H1 (cell line): ENCODE measurements at regions not wholly inside any gene's neighbourhood (a gene's known extent, or its start where the extent isn't known, plus 50 kb on each side); places are given as distances from the start of the nearest gene placed in this dataset.
A peak's percentile ranks its signal among the peaks of the same experiment; 100 is the strongest.

Experiments
- CTCF ChIA-PET: fragments of 300-600 bp; sonication (Branson Sonifier 250); formaldehyde crosslinking; loops from one replicate; lab custom pipeline; 2021; ENCODE audit not compliant: partially characterized antibody; lab: Charles Lee
- POLR2A ChIA-PET: fragments of 300-600 bp; sonication (Branson Sonifier 250); formaldehyde crosslinking; loops from one replicate; lab custom pipeline; 2021; ENCODE audit warnings: inconsistent platforms; ENCODE audit not compliant: partially characterized antibody; lab: Charles Lee
- DNase-seq, 2 experiments: peaks; one replicate each; pipeline versions ENCODE4 v3.0.0 to v3.0.0-alpha.2; 2010 to 2022; ENCODE audit warnings: low spot score in 2 of 2, low read depth in 1 of 2, mixed read lengths in 1 of 2
- FAIRE-seq: peaks from 2 replicates; lab custom pipeline; 2011; peaks lifted over from hg19 to GRCh38; lab: Jason Lieb, UNC
- H2AFZ ChIP-seq: 2 replicates; pipeline ENCODE4 v1.8.1; 2012; ENCODE audit warnings: low read length, inconsistent platforms
- H2AK5ac ChIP-seq: 2 replicates; pipeline ENCODE4 v1.6.1; 2013; ENCODE audit warnings: low read depth, low read length
- H2BK120ac ChIP-seq: replicated peaks from 2 replicates; pipeline ENCODE3; 2013; ENCODE audit warnings: low read depth, low read length, inconsistent platforms
- H2BK12ac ChIP-seq: 2 replicates; pipeline ENCODE4 v1.6.1; 2013; ENCODE audit warnings: low read depth, low read length
- H2BK15ac ChIP-seq: 2 replicates; pipeline ENCODE4 v1.6.1; 2013; ENCODE audit warnings: low read length
- H2BK20ac ChIP-seq: 2 replicates; pipeline ENCODE4 v1.6.1; 2013; ENCODE audit warnings: low read length
- H2BK5ac ChIP-seq: 2 replicates; pipeline ENCODE4 v1.6.1; 2013; ENCODE audit warnings: low read depth, low read length
- H3K14ac ChIP-seq: 2 replicates; pipeline ENCODE4 v1.6.1; 2013; ENCODE audit warnings: inconsistent platforms; ENCODE audit not compliant: insufficient read length
- H3K18ac ChIP-seq: 2 replicates; pipeline ENCODE4 v1.6.1; 2013; ENCODE audit warnings: low read length; ENCODE audit errors: extremely low read depth
- H3K23ac ChIP-seq: 2 replicates; pipeline ENCODE4 v1.6.1; 2013; ENCODE audit warnings: inconsistent platforms; ENCODE audit not compliant: insufficient read length
- H3K23me2 ChIP-seq: 2 replicates; pipeline ENCODE4 v1.6.1; 2013; ENCODE audit warnings: low read depth, low read length
- H3K27ac ChIP-seq: 2 replicates; pipeline ENCODE4 v1.6.1; 2011; ENCODE audit warnings: low read depth, low read length, inconsistent platforms
- H3K27me3 ChIP-seq, 4 experiments: replicated peaks in 1 of 4; 1 replicate in 1 of 4; 2 replicates in 3 of 4; pipeline versions ENCODE4 v1.6.1 to v1.8.1; 2011 to 2013; ENCODE audit warnings: low read length in 3 of 4, mild to moderate bottlenecking in 3 of 4, inconsistent platforms in 2 of 4, mixed read lengths in 2 of 4, moderate library complexity in 1 of 4; ENCODE audit not compliant: control insufficient read depth in 3 of 4, insufficient read depth in 3 of 4; ENCODE audit errors: extremely low read depth in 1 of 4
- H3K36me3 ChIP-seq, 4 experiments: 2 replicates each; pipeline versions ENCODE4 v1.6.1 to v1.8.1; 2011 to 2013; ENCODE audit warnings: mild to moderate bottlenecking in 4 of 4, low read length in 3 of 4, moderate library complexity in 2 of 4, control low read depth in 1 of 4, inconsistent platforms in 1 of 4; ENCODE audit not compliant: insufficient read depth in 4 of 4, control insufficient read depth in 2 of 4
- H3K4ac ChIP-seq: replicated peaks from 2 replicates; pipeline ENCODE3; 2013; ENCODE audit warnings: low read length, low read depth, mixed read lengths, inconsistent platforms; ENCODE audit not compliant: insufficient read length
- H3K4me1 ChIP-seq, 4 experiments: replicated peaks in 1 of 4; 1 replicate in 1 of 4; 2 replicates in 3 of 4; pipeline versions ENCODE4 v1.6.1 to v1.8.1; 2011 to 2013; ENCODE audit warnings: low read length in 3 of 4, inconsistent platforms in 2 of 4, mixed read lengths in 1 of 4; ENCODE audit not compliant: insufficient read depth in 4 of 4, control insufficient read depth in 3 of 4
- H3K4me2 ChIP-seq, 2 experiments: 2 replicates each; pipeline versions ENCODE4 v1.6.1 to v1.8.1; 2011 to 2013; ENCODE audit warnings: low read depth in 2 of 2, low read length in 2 of 2, control low read depth in 1 of 2, inconsistent platforms in 1 of 2, mild to moderate bottlenecking in 1 of 2; ENCODE audit not compliant: insufficient read depth in 1 of 2
- H3K4me3 ChIP-seq, 4 experiments: fragments of 200-600, 300-600 bp in 1 of 4; sonication (generic), shearing (Covaris generic), sonication (Bioruptor Twin) in 1 of 4; 2 replicates each; pipeline versions ENCODE4 v1.5.1 to v1.8.1; 2011 to 2016; ENCODE audit warnings: low read length in 4 of 4, low read depth in 3 of 4, control low read depth in 2 of 4, inconsistent platforms in 2 of 4, mild to moderate bottlenecking in 2 of 4, mixed read lengths in 1 of 4, moderate library complexity in 1 of 4; ENCODE audit not compliant: insufficient read depth in 2 of 4; ENCODE audit errors: extremely low read depth in 1 of 4
- H3K56ac ChIP-seq: replicated peaks from 2 replicates; pipeline ENCODE3; 2013; ENCODE audit warnings: low read depth, mild to moderate bottlenecking, mixed read lengths, low read length, inconsistent platforms; ENCODE audit not compliant: insufficient read length
- H3K79me1 ChIP-seq: 2 replicates; pipeline ENCODE4 v1.6.1; 2013; ENCODE audit warnings: low read depth, low read length, control low read depth
- H3K79me2 ChIP-seq, 2 experiments: 2 replicates each; pipeline versions ENCODE4 v1.6.1 to v1.8.1; 2012 to 2013; ENCODE audit warnings: low read length in 2 of 2, mild to moderate bottlenecking in 2 of 2, inconsistent platforms in 1 of 2; ENCODE audit not compliant: insufficient read depth in 2 of 2, control insufficient read depth in 1 of 2
- H3K9ac ChIP-seq, 4 experiments: replicated peaks in 1 of 4; 1 replicate in 1 of 4; 2 replicates in 3 of 4; pipeline versions ENCODE4 v1.6.1 to v1.8.1; 2011 to 2013; ENCODE audit warnings: low read depth in 3 of 4, low read length in 3 of 4, control low read depth in 2 of 4, mild to moderate bottlenecking in 2 of 4, moderate library complexity in 2 of 4, inconsistent platforms in 1 of 4; ENCODE audit errors: extremely low read depth in 1 of 4
- H3K9me3 ChIP-seq, 2 experiments: 2 replicates each; pipeline versions ENCODE4 v1.6.1 to v1.8.1; 2012 to 2013; ENCODE audit warnings: mild to moderate bottlenecking in 2 of 2, moderate library complexity in 2 of 2, control low read depth in 1 of 2, inconsistent platforms in 1 of 2, low read depth in 1 of 2, low read length in 1 of 2, mixed read lengths in 1 of 2; ENCODE audit not compliant: insufficient read depth in 2 of 2
- H4K20me1 ChIP-seq, 2 experiments: replicated peaks in 1 of 2; 2 replicates each; pipeline versions ENCODE3 to v1.8.1; 2011 to 2013; ENCODE audit warnings: inconsistent platforms in 2 of 2, low read length in 2 of 2, mild to moderate bottlenecking in 1 of 2; ENCODE audit not compliant: insufficient read depth in 2 of 2, control insufficient read depth in 1 of 2
- H4K5ac ChIP-seq: 2 replicates; pipeline ENCODE4 v1.6.1; 2013; ENCODE audit warnings: low read length, low read depth, mixed read lengths, inconsistent platforms; ENCODE audit not compliant: insufficient read length
- H4K8ac ChIP-seq: 2 replicates; pipeline ENCODE4 v1.8.0; 2013; ENCODE audit warnings: mild to moderate bottlenecking, moderate library complexity, low read length, inconsistent platforms; ENCODE audit not compliant: insufficient read depth; ENCODE audit errors: extremely low read depth
- H4K91ac ChIP-seq: replicated peaks from 2 replicates; pipeline ENCODE3; 2013; ENCODE audit warnings: low read length, mixed read lengths, inconsistent platforms; ENCODE audit not compliant: insufficient read length
- BCL11A ChIP-seq, 2 experiments: IDR thresholded peaks; one replicate each; pipeline ENCODE4 v1.6.1; 2011; ENCODE audit warnings: low read depth in 2 of 2, low read length in 2 of 2, mild to moderate bottlenecking in 2 of 2
- CREB1 ChIP-seq: IDR thresholded peaks from 2 replicates; pipeline ENCODE4 v1.6.1; 2012; ENCODE audit warnings: inconsistent platforms
- FOSL1 ChIP-seq: IDR thresholded peaks from 2 replicates; pipeline ENCODE4 v1.6.1; 2011; ENCODE audit warnings: mild to moderate bottlenecking, low read depth, low read length, moderate library complexity; ENCODE audit not compliant: insufficient read depth
- JUND ChIP-seq: IDR thresholded peaks from 2 replicates; pipeline ENCODE4 v1.6.1; 2011; ENCODE audit warnings: mild to moderate bottlenecking, improper control_type of control experiment, low read length
- KDM5A ChIP-seq: fragments of 200-600 bp; IDR thresholded peaks from 2 replicates; pipeline ENCODE4 v1.7.1; 2012; ENCODE audit warnings: mild to moderate bottlenecking, low read length, inconsistent platforms, mixed read lengths
- MAFK ChIP-seq: IDR thresholded peaks from 2 replicates; pipeline ENCODE4 v1.6.1; 2012; ENCODE audit warnings: low read depth, mild to moderate bottlenecking, improper control_type of control experiment, low read length
- RNF2 ChIP-seq: fragments of 200-900, 300-1000 bp; sonication (generic); IDR thresholded peaks from 2 replicates; pipeline ENCODE4 v1.7.1; 2016; ENCODE audit warnings: borderline replicate concordance, low read depth, mild to moderate bottlenecking, antibody characterized with exemption, low read length; ENCODE audit not compliant: poor library complexity, severe bottlenecking; ENCODE audit errors: missing control alignments
- TAF1 ChIP-seq: IDR thresholded peaks from 2 replicates; pipeline ENCODE4 v1.6.1; 2011; ENCODE audit warnings: mild to moderate bottlenecking, low read depth, low read length
- TCF12 ChIP-seq: IDR thresholded peaks from 2 replicates; pipeline ENCODE4 v1.6.1; 2011; ENCODE audit warnings: low read depth, mild to moderate bottlenecking, low read length
- WGBS, 2 experiments: shearing (Covaris generic) in 1 of 2; methylation state at CpG; one replicate each; pipeline versions ENCODE4 v1.1.6 to v1.1.7; 2013 to 2015; ENCODE audit warnings: low lambda C conversion rate in 2 of 2, mixed read lengths in 2 of 2, inconsistent platforms in 1 of 2, low coverage in 1 of 2, missing lambda C conversion rate in 1 of 2; ENCODE audit not compliant: insufficient replicate concordance in 2 of 2, insufficient coverage in 1 of 2, insufficient read length in 1 of 2; ENCODE audit errors: extremely low coverage in 1 of 2, missing lambda C conversion rate in 1 of 2; 5-methylcytosine and 5-hydroxymethylcytosine counted together
- TF ChIP-seq, protein P1 (sequence below): IDR thresholded peaks from 2 replicates; pipeline ENCODE4 v1.6.1; 2011; ENCODE audit warnings: low read depth, mild to moderate bottlenecking, low read length; ENCODE audit not compliant: insufficient read depth
- TF ChIP-seq, protein P2 (sequence below): IDR thresholded peaks from 2 replicates; pipeline ENCODE4 v1.6.1; 2011; ENCODE audit warnings: low read length, improper control_type of control experiment
- TF ChIP-seq, protein P3 (sequence below): IDR thresholded peaks from 2 replicates; pipeline ENCODE4 v1.6.1; 2012; ENCODE audit warnings: inconsistent platforms

DNA sequence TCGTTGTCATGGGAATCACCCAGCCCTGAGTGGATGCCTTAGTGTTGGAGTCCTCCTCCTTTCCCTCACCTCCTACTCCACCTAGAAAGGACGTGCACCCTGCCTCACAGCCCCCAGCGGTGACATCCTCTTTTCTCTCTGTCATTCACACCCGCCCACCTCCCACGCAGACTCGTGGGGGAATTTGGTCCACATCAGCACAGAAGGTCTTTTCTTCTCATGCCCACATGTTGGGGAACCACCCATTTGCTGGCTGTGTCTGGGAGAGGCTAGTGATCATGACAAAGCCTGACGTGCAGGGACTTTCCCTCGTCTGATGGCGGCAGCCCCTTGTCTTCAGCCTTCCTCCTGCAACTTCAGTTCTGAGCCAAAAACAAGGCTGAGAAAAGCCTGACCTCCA lies 96.0 kb upstream of the CNKSR3 start:
- ChIA-PET CTCF (interaction anchor here (1.4 kb wide), 1 partner anchor 12 kb away, joined by 3 read pairs; no protein-coding TSS in a partner anchor), POLR2A (no interaction called here)
- no peak overlapping the region for H4K5ac ChIP-seq
- 88% methylated on average over 9 of the region's 9 CpGs; no CpG with 5 or more reads in 1 of the 2 experiments for WGBS, 2 experiments
- H4K8ac ChIP-seq, result no peak overlapping the region
- H2BK120ac ChIP-seq, result no peak overlapping the region
- no peaks in the 10 kb centered on the region for H3K36me3 ChIP-seq
- H3K56ac ChIP-seq, result no peak overlapping the region
- no peaks in the 10 kb centered on the region for H3K79me1 ChIP-seq
- peak overlapping the region; percentile 51; the same call in 1 of the 2 replicates for H2AFZ ChIP-seq
- H3K4me3 ChIP-seq, result no peak overlapping the region
- H2BK5ac ChIP-seq, result no peak overlapping the region
- H3K23me2 ChIP-seq, result no peaks in the 10 kb centered on the region
- no peak overlapping the region for H3K4me2 ChIP-seq
- no peaks in the 10 kb centered on the region for H4K20me1 ChIP-seq
- no peak overlapping the region for H2BK12ac ChIP-seq
- no peaks in the 10 kb centered on the region for H3K4me1 ChIP-seq
- H3K9ac ChIP-seq, result no peak overlapping the region
- H2BK20ac ChIP-seq, result no peak overlapping the region
- H3K79me2 ChIP-seq, result no peaks in the 10 kb centered on the region
- no peak overlapping the region for H4K91ac ChIP-seq
- H2BK15ac ChIP-seq, result no peak overlapping the region
- no peak for DNase-seq
- H3K14ac ChIP-seq, result no peak overlapping the region
- no peak overlapping the region for H3K23ac ChIP-seq
- H3K18ac ChIP-seq, result no peak overlapping the region
- H3K27me3 ChIP-seq, result no peaks in the 10 kb centered on the region
- no peaks in the 10 kb centered on the region for H3K9me3 ChIP-seq
- no peak overlapping the region for H3K27ac ChIP-seq
- no peak overlapping the region for H3K4ac ChIP-seq
- no peak overlapping the region; the same call in 1 of the 2 replicates for H2AK5ac ChIP-seq
- no peak for FAIRE-seq
- TF ChIP-seq MAFK (no peak), TAF1 (no peak), JUND (no peak), RNF2 (no peak), TCF12 (no peak), FOSL1 (no peak), KDM5A (no peak), CREB1 (no peak), BCL11A (IDR thresholded peaks at IDR 0.05; ENCODE audit: low read depth in 2 of 2, low read length in 2 of 2) (no peak)
- TF ChIP-seq, protein P1, sequence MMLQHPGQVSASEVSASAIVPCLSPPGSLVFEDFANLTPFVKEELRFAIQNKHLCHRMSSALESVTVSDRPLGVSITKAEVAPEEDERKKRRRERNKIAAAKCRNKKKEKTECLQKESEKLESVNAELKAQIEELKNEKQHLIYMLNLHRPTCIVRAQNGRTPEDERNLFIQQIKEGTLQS, result no peak
- TF ChIP-seq, protein P2, sequence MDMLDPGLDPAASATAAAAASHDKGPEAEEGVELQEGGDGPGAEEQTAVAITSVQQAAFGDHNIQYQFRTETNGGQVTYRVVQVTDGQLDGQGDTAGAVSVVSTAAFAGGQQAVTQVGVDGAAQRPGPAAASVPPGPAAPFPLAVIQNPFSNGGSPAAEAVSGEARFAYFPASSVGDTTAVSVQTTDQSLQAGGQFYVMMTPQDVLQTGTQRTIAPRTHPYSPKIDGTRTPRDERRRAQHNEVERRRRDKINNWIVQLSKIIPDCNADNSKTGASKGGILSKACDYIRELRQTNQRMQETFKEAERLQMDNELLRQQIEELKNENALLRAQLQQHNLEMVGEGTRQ, result no peak
- TF ChIP-seq, protein P3, sequence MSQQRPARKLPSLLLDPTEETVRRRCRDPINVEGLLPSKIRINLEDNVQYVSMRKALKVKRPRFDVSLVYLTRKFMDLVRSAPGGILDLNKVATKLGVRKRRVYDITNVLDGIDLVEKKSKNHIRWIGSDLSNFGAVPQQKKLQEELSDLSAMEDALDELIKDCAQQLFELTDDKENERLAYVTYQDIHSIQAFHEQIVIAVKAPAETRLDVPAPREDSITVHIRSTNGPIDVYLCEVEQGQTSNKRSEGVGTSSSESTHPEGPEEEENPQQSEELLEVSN, result no peak
